GM12878 (cell line): ENCODE measurements at regions not wholly inside any gene's neighbourhood (a gene's known extent, or its start where the extent isn't known, plus 50 kb on each side); places are given as distances from the start of the nearest gene placed in this dataset.

ENCODE experiments used
- ATAC-seq: fragments of 200-7000 bp; cut with Tn5 transposase; 3 replicates; pipeline ENCODE4 v1.9.1; 2020; ENCODE audit warnings: mild to moderate bottlenecking, moderate library complexity
- BruUV-seq: library from RNA; stranded (reverse); fragments of 400-500 nt; replicated peaks from 2 replicates; lab custom pipeline; 2021; lab: Mats Ljungman, UMichigan
- CTCF ChIA-PET: fragments of 300-600 bp; sonication (Branson Sonifier 250); formaldehyde crosslinking; extraction: SDS; loops from one replicate; lab custom pipeline; 2021; ENCODE audit warnings: inconsistent platforms; lab: Yijun Ruan, JAX
- POLR2A ChIA-PET: fragments of 350-600 bp; formaldehyde crosslinking; extraction: SDS; loops from one replicate; lab custom pipeline; 2021; ENCODE audit warnings: inconsistent platforms; lab: Charles Lee
- RAD21 ChIA-PET: fragments of 300-600 bp; sonication (Branson Sonifier 250); formaldehyde crosslinking; loops from one replicate; lab custom pipeline; 2023; ENCODE audit warnings: antibody characterized with exemption; ENCODE audit not compliant: unreplicated experiment; lab: Charles Lee
- SMC1A ChIA-PET: fragments of 300-600 bp; sonication (Branson Sonifier 250); formaldehyde crosslinking; loops from one replicate; lab custom pipeline; 2023; ENCODE audit not compliant: unreplicated experiment, uncharacterized antibody; lab: Charles Lee
- DNase-seq: peaks from one replicate; pipeline ENCODE4 v3.0.0-alpha.2; 2011; ENCODE audit warnings: low read depth, low spot score
- FAIRE-seq: peaks from 3 replicates; lab custom pipeline; 2011; peaks lifted over from hg19 to GRCh38; lab: Jason Lieb, UNC
- H2AFZ ChIP-seq: 2 replicates; pipeline ENCODE4 v1.6.0; 2011; ENCODE audit warnings: low read depth, low read length, control low read depth; ENCODE audit not compliant: control insufficient read depth
- H3K27ac ChIP-seq: 2 replicates; pipeline ENCODE4 v1.5.1; 2011; ENCODE audit warnings: control low read depth; ENCODE audit not compliant: control insufficient read depth, insufficient read depth
- H3K27me3 ChIP-seq, 2 experiments: replicated peaks in 1 of 2; 2 replicates each; pipeline versions ENCODE4 v1.6.0 to v1.6.1; 2011; ENCODE audit warnings: low read length in 1 of 2; ENCODE audit not compliant: control insufficient read depth in 2 of 2, insufficient read depth in 2 of 2
- H3K36me3 ChIP-seq, 2 experiments: 2 replicates each; pipeline ENCODE4 v1.5.1; 2011; ENCODE audit warnings: low read length in 1 of 2; ENCODE audit not compliant: control insufficient read depth in 2 of 2, insufficient read depth in 2 of 2
- H3K4me1 ChIP-seq: 2 replicates; pipeline ENCODE4 v1.6.1; 2011; ENCODE audit warnings: mild to moderate bottlenecking, low read length, moderate library complexity, mixed read lengths; ENCODE audit not compliant: control insufficient read depth, insufficient read depth
- H3K4me2 ChIP-seq: 2 replicates; pipeline ENCODE4 v1.6.0; 2011; ENCODE audit warnings: control low read depth; ENCODE audit not compliant: control insufficient read depth, insufficient read depth
- H3K4me3 ChIP-seq: fragments of 200-600 bp; sonication (generic); 2 replicates; pipeline ENCODE4 v1.5.1; 2016
- H3K79me2 ChIP-seq: 2 replicates; pipeline ENCODE4 v1.6.0; 2011; ENCODE audit warnings: low read length; ENCODE audit not compliant: control insufficient read depth, insufficient read depth
- H3K9ac ChIP-seq: 2 replicates; pipeline ENCODE4 v1.8.0; 2011; ENCODE audit warnings: low read length, control low read depth, mixed read lengths; ENCODE audit not compliant: control insufficient read depth, insufficient read depth
- H3K9me3 ChIP-seq: replicated peaks from 3 replicates; pipeline ENCODE4 v1.5.1; 2011; ENCODE audit warnings: mild to moderate bottlenecking, low read length; ENCODE audit not compliant: control insufficient read depth, insufficient read depth
- H4K20me1 ChIP-seq: 2 replicates; pipeline ENCODE4 v1.6.0; 2011; ENCODE audit not compliant: control insufficient read depth, insufficient read depth
- BRCA1 ChIP-seq: IDR thresholded peaks from 2 replicates; pipeline ENCODE4 v1.6.1; 2011; ENCODE audit warnings: low read depth, low read length, improper control_type of control experiment
- CHD2 ChIP-seq: IDR thresholded peaks from 2 replicates; pipeline ENCODE4 v1.6.1; 2011; ENCODE audit warnings: low read depth, low read length, improper control_type of control experiment, borderline replicate concordance
- EED ChIP-seq: sonication (generic); IDR thresholded peaks from 2 replicates; pipeline ENCODE4 v1.6.1; 2016; ENCODE audit warnings: antibody characterized with exemption, low read depth
- FOXK2 ChIP-seq: fragments of 450-650 bp; IDR thresholded peaks from 2 replicates; pipeline ENCODE4 v1.6.1; 2017; ENCODE audit warnings: mild to moderate bottlenecking, moderate library complexity
- HDAC2 ChIP-seq: fragments of 200-600 bp; sonication (generic); IDR thresholded peaks from 2 replicates; pipeline ENCODE4 v1.6.1; 2017
- RAD51 ChIP-seq: fragments of 450-650 bp; IDR thresholded peaks from 2 replicates; pipeline ENCODE4 v1.6.1; 2016; ENCODE audit warnings: moderate library complexity, mild to moderate bottlenecking, inconsistent platforms
- SIX5 ChIP-seq: IDR thresholded peaks from 2 replicates; pipeline ENCODE4 v1.6.1; 2011; ENCODE audit warnings: mild to moderate bottlenecking, low read depth, low read length, moderate library complexity; ENCODE audit not compliant: severe bottlenecking
- SREBF2 ChIP-seq: IDR thresholded peaks from 2 replicates; pipeline ENCODE4 v1.6.1; 2012; ENCODE audit warnings: mild to moderate bottlenecking, low read length
- ZNF207 ChIP-seq: fragments of 450-650 bp; IDR thresholded peaks from 2 replicates; pipeline ENCODE4 v1.6.1; 2014; ENCODE audit warnings: antibody characterized with exemption, mild to moderate bottlenecking, borderline replicate concordance
- WGBS: methylation state at CpG from one replicate; pipeline ENCODE4 v1.1.6; 2016; ENCODE audit warnings: low lambda C conversion rate; ENCODE audit not compliant: insufficient replicate concordance, insufficient coverage; ENCODE audit errors: missing lambda C conversion rate; 5-methylcytosine and 5-hydroxymethylcytosine counted together
- in situ Hi-C: fragments of 300-500 bp; cut with MboI; formaldehyde crosslinking; loops from 9 replicates; pipeline ENCODE4 v1.14.3; 2018; ENCODE audit warnings: mixed read lengths
- intact Hi-C: fragments of 100-400 bp; cut with micrococcal nuclease; formaldehyde crosslinking; loops from one replicate; pipeline ENCODE4 v1.14.2; 2022; ENCODE audit not compliant: unreplicated experiment
- TF ChIP-seq, protein P1 (sequence below): fragments of 450-650 bp; IDR thresholded peaks from 2 replicates; pipeline ENCODE4 v1.6.1; 2018; ENCODE audit warnings: mild to moderate bottlenecking, low read depth, moderate library complexity; ENCODE audit not compliant: partially characterized antibody
- TF ChIP-seq, protein P2 (sequence below): fragments of 450-650 bp; IDR thresholded peaks from 2 replicates; pipeline ENCODE4 v1.6.1; 2016; ENCODE audit warnings: mild to moderate bottlenecking

DNA sequence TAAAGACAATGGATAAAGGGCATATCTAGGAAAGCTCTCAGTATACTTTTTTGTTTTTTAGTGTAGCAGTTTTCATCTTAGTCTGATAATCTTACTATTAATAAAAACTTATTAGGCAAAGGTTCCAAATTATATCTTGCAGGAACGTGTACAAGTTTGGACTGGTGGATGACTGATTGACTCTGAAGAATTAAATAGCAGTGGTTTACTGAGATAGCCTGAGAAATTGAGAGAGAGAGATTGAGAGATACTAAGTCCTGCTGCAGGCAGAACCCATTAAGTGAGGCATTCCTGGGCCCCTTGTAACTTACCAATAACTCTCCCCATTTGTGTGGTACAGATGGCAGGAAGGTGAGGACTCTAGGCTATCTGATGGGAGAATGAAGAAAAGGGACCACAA is 80.2 kb upstream of the SLC38A2 start:
- Histone ChIP-seq H3K36me3 (no peaks in the 10 kb centered on the region), H3K79me2 (no peaks in the 10 kb centered on the region), H3K4me1 (no peaks in the 10 kb centered on the region; the same call in 1 of the 2 replicates), H3K4me2 (no peak overlapping the region), H3K9ac (no peak overlapping the region), H3K27me3 (no peaks in the 10 kb centered on the region), H4K20me1 (no peaks in the 10 kb centered on the region), H3K27ac (no peak overlapping the region), H2AFZ (no peak overlapping the region), H3K9me3 (no peaks in the 10 kb centered on the region), H3K4me3 (no peak overlapping the region)
- BruUV-seq = no TSS peak
- WGBS = 87% methylated on average over 1 of the region's 1 CpG
- no peak for ATAC-seq
- TF ChIP-seq SREBF2 (no peak), BRCA1 (no peak), ZNF207 (no peak), CHD2 (no peak), RAD51 (no peak), HDAC2 (no peak), EED (no peak), FOXK2 (no peak), SIX5 (no peak)
- TF ChIP-seq, protein P1, sequence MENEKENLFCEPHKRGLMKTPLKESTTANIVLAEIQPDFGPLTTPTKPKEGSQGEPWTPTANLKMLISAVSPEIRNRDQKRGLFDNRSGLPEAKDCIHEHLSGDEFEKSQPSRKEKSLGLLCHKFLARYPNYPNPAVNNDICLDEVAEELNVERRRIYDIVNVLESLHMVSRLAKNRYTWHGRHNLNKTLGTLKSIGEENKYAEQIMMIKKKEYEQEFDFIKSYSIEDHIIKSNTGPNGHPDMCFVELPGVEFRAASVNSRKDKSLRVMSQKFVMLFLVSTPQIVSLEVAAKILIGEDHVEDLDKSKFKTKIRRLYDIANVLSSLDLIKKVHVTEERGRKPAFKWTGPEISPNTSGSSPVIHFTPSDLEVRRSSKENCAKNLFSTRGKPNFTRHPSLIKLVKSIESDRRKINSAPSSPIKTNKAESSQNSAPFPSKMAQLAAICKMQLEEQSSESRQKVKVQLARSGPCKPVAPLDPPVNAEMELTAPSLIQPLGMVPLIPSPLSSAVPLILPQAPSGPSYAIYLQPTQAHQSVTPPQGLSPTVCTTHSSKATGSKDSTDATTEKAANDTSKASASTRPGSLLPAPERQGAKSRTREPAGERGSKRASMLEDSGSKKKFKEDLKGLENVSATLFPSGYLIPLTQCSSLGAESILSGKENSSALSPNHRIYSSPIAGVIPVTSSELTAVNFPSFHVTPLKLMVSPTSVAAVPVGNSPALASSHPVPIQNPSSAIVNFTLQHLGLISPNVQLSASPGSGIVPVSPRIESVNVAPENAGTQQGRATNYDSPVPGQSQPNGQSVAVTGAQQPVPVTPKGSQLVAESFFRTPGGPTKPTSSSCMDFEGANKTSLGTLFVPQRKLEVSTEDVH = no peak
- TF ChIP-seq, protein P2, sequence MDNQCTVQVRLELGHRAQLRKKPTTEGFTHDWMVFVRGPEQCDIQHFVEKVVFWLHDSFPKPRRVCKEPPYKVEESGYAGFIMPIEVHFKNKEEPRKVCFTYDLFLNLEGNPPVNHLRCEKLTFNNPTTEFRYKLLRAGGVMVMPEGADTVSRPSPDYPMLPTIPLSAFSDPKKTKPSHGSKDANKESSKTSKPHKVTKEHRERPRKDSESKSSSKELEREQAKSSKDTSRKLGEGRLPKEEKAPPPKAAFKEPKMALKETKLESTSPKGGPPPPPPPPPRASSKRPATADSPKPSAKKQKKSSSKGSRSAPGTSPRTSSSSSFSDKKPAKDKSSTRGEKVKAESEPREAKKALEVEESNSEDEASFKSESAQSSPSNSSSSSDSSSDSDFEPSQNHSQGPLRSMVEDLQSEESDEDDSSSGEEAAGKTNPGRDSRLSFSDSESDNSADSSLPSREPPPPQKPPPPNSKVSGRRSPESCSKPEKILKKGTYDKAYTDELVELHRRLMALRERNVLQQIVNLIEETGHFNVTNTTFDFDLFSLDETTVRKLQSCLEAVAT = no peak
- intact Hi-C loops (no loop called here), in situ Hi-C loops (no loop called here)
- ChIA-PET CTCF (no interaction called here), SMC1A (interaction anchor here (0.6 kb wide), 1 partner anchor 243 kb away, joined by 3 read pairs; no protein-coding TSS in a partner anchor), POLR2A (no interaction called here), RAD21 (no interaction called here)
- no peak for FAIRE-seq
- DNase-seq = no peak
